ENCODE measurements at regions not wholly inside any gene's neighbourhood (a gene's known extent, or its start where the extent isn't known, plus 50 kb on each side); places are given as distances from the start of the nearest gene placed in this dataset.
A peak's percentile ranks its signal among the peaks of the same experiment; 100 is the strongest.

- TF ChIP-seq CTCF (IDR thresholded peaks at IDR 0.05; ENCODE audit: low read depth, low read length) (peak; percentile 11; the same call in 1 of the 2 replicates), EZH2phosphoT487 (IDR thresholded peaks at IDR 0.05; ENCODE audit: low read depth) (no peak)
Observed at GRCh38 chr2:64922482-64923384, 66.5 kb upstream of the SLC1A4 start.
